ENCODE measurements at regions not wholly inside any gene's neighbourhood (a gene's known extent, or its start where the extent isn't known, plus 50 kb on each side); places are given as distances from the start of the nearest gene placed in this dataset.

- TF ChIP-seq NFE2L1 (CRISPR knock-in tag; IDR thresholded peaks at IDR 0.05; ENCODE audit: borderline replicate concordance), result no peak
- TF ChIP-seq, protein P1, sequence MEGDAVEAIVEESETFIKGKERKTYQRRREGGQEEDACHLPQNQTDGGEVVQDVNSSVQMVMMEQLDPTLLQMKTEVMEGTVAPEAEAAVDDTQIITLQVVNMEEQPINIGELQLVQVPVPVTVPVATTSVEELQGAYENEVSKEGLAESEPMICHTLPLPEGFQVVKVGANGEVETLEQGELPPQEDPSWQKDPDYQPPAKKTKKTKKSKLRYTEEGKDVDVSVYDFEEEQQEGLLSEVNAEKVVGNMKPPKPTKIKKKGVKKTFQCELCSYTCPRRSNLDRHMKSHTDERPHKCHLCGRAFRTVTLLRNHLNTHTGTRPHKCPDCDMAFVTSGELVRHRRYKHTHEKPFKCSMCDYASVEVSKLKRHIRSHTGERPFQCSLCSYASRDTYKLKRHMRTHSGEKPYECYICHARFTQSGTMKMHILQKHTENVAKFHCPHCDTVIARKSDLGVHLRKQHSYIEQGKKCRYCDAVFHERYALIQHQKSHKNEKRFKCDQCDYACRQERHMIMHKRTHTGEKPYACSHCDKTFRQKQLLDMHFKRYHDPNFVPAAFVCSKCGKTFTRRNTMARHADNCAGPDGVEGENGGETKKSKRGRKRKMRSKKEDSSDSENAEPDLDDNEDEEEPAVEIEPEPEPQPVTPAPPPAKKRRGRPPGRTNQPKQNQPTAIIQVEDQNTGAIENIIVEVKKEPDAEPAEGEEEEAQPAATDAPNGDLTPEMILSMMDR (CRISPR knock-in tag; IDR thresholded peaks at IDR 0.05), result no peak
- no peak for TF ChIP-seq FOXK1 (CRISPR knock-in tag; IDR thresholded peaks at IDR 0.05; ENCODE audit: borderline replicate concordance, low read depth)
- TF ChIP-seq NR3C1 (CRISPR knock-in tag; IDR thresholded peaks at IDR 0.05), result no peak
- no peak for TF ChIP-seq ZSCAN12 (CRISPR knock-in tag; IDR thresholded peaks at IDR 0.05)
- no peak for TF ChIP-seq BHLHE40 (IDR thresholded peaks at IDR 0.05; ENCODE audit: low read length)
- TF ChIP-seq POLR2A (IDR thresholded peaks at IDR 0.05; ENCODE audit: insufficient read depth in 1 of 2, low read depth in 2 of 2, low read length in 2 of 2), result no peak
- TF ChIP-seq, protein P2, sequence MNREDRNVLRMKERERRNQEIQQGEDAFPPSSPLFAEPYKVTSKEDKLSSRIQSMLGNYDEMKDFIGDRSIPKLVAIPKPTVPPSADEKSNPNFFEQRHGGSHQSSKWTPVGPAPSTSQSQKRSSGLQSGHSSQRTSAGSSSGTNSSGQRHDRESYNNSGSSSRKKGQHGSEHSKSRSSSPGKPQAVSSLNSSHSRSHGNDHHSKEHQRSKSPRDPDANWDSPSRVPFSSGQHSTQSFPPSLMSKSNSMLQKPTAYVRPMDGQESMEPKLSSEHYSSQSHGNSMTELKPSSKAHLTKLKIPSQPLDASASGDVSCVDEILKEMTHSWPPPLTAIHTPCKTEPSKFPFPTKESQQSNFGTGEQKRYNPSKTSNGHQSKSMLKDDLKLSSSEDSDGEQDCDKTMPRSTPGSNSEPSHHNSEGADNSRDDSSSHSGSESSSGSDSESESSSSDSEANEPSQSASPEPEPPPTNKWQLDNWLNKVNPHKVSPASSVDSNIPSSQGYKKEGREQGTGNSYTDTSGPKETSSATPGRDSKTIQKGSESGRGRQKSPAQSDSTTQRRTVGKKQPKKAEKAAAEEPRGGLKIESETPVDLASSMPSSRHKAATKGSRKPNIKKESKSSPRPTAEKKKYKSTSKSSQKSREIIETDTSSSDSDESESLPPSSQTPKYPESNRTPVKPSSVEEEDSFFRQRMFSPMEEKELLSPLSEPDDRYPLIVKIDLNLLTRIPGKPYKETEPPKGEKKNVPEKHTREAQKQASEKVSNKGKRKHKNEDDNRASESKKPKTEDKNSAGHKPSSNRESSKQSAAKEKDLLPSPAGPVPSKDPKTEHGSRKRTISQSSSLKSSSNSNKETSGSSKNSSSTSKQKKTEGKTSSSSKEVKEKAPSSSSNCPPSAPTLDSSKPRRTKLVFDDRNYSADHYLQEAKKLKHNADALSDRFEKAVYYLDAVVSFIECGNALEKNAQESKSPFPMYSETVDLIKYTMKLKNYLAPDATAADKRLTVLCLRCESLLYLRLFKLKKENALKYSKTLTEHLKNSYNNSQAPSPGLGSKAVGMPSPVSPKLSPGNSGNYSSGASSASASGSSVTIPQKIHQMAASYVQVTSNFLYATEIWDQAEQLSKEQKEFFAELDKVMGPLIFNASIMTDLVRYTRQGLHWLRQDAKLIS (CRISPR knock-in tag; IDR thresholded peaks at IDR 0.05), result no peak
- no peak for TF ChIP-seq JUNB (CRISPR knock-in tag; IDR thresholded peaks at IDR 0.05; ENCODE audit: borderline replicate concordance)
- TF ChIP-seq ESRRA (CRISPR knock-in tag; IDR thresholded peaks at IDR 0.05; ENCODE audit: low read depth), result no peak
- TF ChIP-seq ZNF770 (CRISPR knock-in tag; IDR thresholded peaks at IDR 0.05), result no peak
- no peak for TF ChIP-seq RFX5 (IDR thresholded peaks at IDR 0.05; ENCODE audit: low read depth, low read length)
- no peak for TF ChIP-seq MXI1 (IDR thresholded peaks at IDR 0.05; ENCODE audit: borderline replicate concordance, low read depth, low read length)
- TF ChIP-seq YY1 (IDR thresholded peaks at IDR 0.05; ENCODE audit: insufficient read depth, insufficient replicate concordance, low read depth, low read length), result no peak
Measured at GRCh38 chr14:101508948-101509729, 52.2 kb upstream of the DIO3 start.
